ENCODE measurements at regions not wholly inside any gene's neighbourhood (a gene's known extent, or its start where the extent isn't known, plus 50 kb on each side); places are given as distances from the start of the nearest gene placed in this dataset.

DNA sequence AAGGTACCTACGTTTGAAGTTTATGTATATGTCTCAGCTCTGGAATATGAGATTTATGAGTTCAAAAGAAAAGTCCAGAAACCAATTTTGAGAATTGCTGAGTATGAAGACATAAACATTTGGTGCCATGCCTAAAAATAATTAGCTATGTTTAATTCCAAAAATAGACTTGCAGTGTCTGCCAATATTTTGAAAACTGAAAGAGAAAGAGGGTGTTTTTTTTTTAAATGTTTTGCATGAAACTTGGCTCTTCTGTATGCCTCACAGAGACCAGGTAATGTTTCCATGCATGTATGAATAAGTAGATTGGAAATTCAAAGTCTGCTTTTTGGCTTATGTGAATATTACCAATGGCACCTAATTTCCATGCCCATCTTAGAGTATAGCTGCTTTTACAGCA lies 634.4 kb upstream of the C9orf72 start:
- no peak overlapping the region for H3K9ac ChIP-seq (ENCODE audit: low read length)
- no peak overlapping the region for H3K4me2 ChIP-seq (ENCODE audit: low read length)
- no peaks in the 10 kb centered on the region for H3K36me3 ChIP-seq (ENCODE audit: insufficient read depth, low read length)
- no peaks in the 10 kb centered on the region for H3K79me2 ChIP-seq (ENCODE audit: insufficient read depth, low read length)
- no peaks in the 10 kb centered on the region for H3K9me3 ChIP-seq (ENCODE audit: low read length)
- no peaks in the 10 kb centered on the region for H4K20me1 ChIP-seq (ENCODE audit: insufficient read depth, low read length)
- TF ChIP-seq EZH2 (IDR thresholded peaks at IDR 0.05; ENCODE audit: borderline replicate concordance, low read length) = no peak
- TF ChIP-seq, protein P1, sequence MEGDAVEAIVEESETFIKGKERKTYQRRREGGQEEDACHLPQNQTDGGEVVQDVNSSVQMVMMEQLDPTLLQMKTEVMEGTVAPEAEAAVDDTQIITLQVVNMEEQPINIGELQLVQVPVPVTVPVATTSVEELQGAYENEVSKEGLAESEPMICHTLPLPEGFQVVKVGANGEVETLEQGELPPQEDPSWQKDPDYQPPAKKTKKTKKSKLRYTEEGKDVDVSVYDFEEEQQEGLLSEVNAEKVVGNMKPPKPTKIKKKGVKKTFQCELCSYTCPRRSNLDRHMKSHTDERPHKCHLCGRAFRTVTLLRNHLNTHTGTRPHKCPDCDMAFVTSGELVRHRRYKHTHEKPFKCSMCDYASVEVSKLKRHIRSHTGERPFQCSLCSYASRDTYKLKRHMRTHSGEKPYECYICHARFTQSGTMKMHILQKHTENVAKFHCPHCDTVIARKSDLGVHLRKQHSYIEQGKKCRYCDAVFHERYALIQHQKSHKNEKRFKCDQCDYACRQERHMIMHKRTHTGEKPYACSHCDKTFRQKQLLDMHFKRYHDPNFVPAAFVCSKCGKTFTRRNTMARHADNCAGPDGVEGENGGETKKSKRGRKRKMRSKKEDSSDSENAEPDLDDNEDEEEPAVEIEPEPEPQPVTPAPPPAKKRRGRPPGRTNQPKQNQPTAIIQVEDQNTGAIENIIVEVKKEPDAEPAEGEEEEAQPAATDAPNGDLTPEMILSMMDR (IDR thresholded peaks at IDR 0.05; ENCODE audit: low read length) = no peak
- no peaks in the 10 kb centered on the region for H3K27me3 ChIP-seq (ENCODE audit: insufficient read depth, low read length)
- no peaks in the 10 kb centered on the region for H3K9me2 ChIP-seq (ENCODE audit: low read depth, low read length)
- H2AFZ ChIP-seq (ENCODE audit: low read length) = no peak overlapping the region
- H3K27ac ChIP-seq (ENCODE audit: low read depth, low read length, poor library complexity, severe bottlenecking) = no peak overlapping the region
- no peaks in the 10 kb centered on the region for H3F3A ChIP-seq (ENCODE audit: insufficient read depth, low read length)
- no peak overlapping the region for H3K4me3 ChIP-seq (ENCODE audit: low read depth, low read length, poor library complexity, severe bottlenecking)
- no peaks in the 10 kb centered on the region for H3K4me1 ChIP-seq (ENCODE audit: insufficient read depth, low read length, severe bottlenecking)

- Histone ChIP-seq H3K9ac (ENCODE audit: low read length) (no peak overlapping the region), H3F3A (ENCODE audit: insufficient read depth, low read length) (no peaks in the 10 kb centered on the region), H3K9me2 (ENCODE audit: low read depth, low read length) (no peaks in the 10 kb centered on the region), H3K9me3 (ENCODE audit: low read length) (no peaks in the 10 kb centered on the region), H4K20me1 (ENCODE audit: insufficient read depth, low read length) (no peaks in the 10 kb centered on the region), H2AFZ (ENCODE audit: low read length) (no peak overlapping the region), H3K4me3 (ENCODE audit: low read depth, low read length, poor library complexity, severe bottlenecking) (no peak overlapping the region), H3K36me3 (ENCODE audit: insufficient read depth, low read length) (no peaks in the 10 kb centered on the region), H3K4me1 (ENCODE audit: insufficient read depth, low read length, severe bottlenecking) (no peaks in the 10 kb centered on the region), H3K27ac (ENCODE audit: low read depth, low read length, poor library complexity, severe bottlenecking) (no peak overlapping the region), H3K79me2 (ENCODE audit: insufficient read depth, low read length) (no peaks in the 10 kb centered on the region), H3K27me3 (ENCODE audit: insufficient read depth, low read length) (no peaks in the 10 kb centered on the region), H3K4me2 (ENCODE audit: low read length) (no peak overlapping the region)
- TF ChIP-seq, protein P1 (IDR thresholded peaks at IDR 0.05; ENCODE audit: low read length) = no peak
- TF ChIP-seq EZH2 (IDR thresholded peaks at IDR 0.05; ENCODE audit: borderline replicate concordance, low read length) = no peak
These were observed 635.8 kb upstream of the C9orf72 start for GRCh38 chr9:28209130-28209529.

- H3K79me2 ChIP-seq (ENCODE audit: insufficient read depth, low read length) = no peaks in the 10 kb centered on the region
- no peaks in the 10 kb centered on the region for H3K27me3 ChIP-seq (ENCODE audit: insufficient read depth, low read length)
- no peaks in the 10 kb centered on the region for H4K20me1 ChIP-seq (ENCODE audit: insufficient read depth, low read length)
- no peaks in the 10 kb centered on the region for H3K4me1 ChIP-seq (ENCODE audit: insufficient read depth, low read length, severe bottlenecking)
- H3K9me3 ChIP-seq (ENCODE audit: low read length) = no peaks in the 10 kb centered on the region
- no peak overlapping the region for H3K4me3 ChIP-seq (ENCODE audit: low read depth, low read length, poor library complexity, severe bottlenecking)
- no peak overlapping the region for H3K4me2 ChIP-seq (ENCODE audit: low read length)
- H3K9me2 ChIP-seq (ENCODE audit: low read depth, low read length) = no peaks in the 10 kb centered on the region
- no peak overlapping the region for H3K27ac ChIP-seq (ENCODE audit: low read depth, low read length, poor library complexity, severe bottlenecking)
- H3F3A ChIP-seq (ENCODE audit: insufficient read depth, low read length) = no peaks in the 10 kb centered on the region
- no peak for TF ChIP-seq EZH2 (IDR thresholded peaks at IDR 0.05; ENCODE audit: borderline replicate concordance, low read length)
- TF ChIP-seq, protein P1 (IDR thresholded peaks at IDR 0.05; ENCODE audit: low read length) = no peak
- H3K36me3 ChIP-seq (ENCODE audit: insufficient read depth, low read length) = no peaks in the 10 kb centered on the region
- no peak overlapping the region for H3K9ac ChIP-seq (ENCODE audit: low read length)
- H2AFZ ChIP-seq (ENCODE audit: low read length) = no peak overlapping the region
These were observed 639.7 kb upstream of the C9orf72 start for GRCh38 chr9:28212979-28213378.
